HG02852 (cell line): ENCODE measurements at regions not wholly inside any gene's neighbourhood (a gene's known extent, or its start where the extent isn't known, plus 50 kb on each side); places are given as distances from the start of the nearest gene placed in this dataset.
"Not testable (repeated sequence)": the region's sequence is repeated elsewhere in the genome, so short reads cannot be mapped to it uniquely, and the experiment has no call there.

Experiments
- ATAC-seq: cut with Tn5 transposase; IDR thresholded peaks from one replicate; pipeline ENCODE4 v1.9.1; 2021; ENCODE audit warnings: mild to moderate bottlenecking, moderate library complexity; ENCODE audit not compliant: unreplicated experiment

GRCh38 chr6:81625216-81625615 is 127.3 kb downstream of the TENT5A start:
- no peak for ATAC-seq

GRCh38 chr6:81624453-81624852 is 128.0 kb downstream of the TENT5A start:
- no peak for ATAC-seq

DNA sequence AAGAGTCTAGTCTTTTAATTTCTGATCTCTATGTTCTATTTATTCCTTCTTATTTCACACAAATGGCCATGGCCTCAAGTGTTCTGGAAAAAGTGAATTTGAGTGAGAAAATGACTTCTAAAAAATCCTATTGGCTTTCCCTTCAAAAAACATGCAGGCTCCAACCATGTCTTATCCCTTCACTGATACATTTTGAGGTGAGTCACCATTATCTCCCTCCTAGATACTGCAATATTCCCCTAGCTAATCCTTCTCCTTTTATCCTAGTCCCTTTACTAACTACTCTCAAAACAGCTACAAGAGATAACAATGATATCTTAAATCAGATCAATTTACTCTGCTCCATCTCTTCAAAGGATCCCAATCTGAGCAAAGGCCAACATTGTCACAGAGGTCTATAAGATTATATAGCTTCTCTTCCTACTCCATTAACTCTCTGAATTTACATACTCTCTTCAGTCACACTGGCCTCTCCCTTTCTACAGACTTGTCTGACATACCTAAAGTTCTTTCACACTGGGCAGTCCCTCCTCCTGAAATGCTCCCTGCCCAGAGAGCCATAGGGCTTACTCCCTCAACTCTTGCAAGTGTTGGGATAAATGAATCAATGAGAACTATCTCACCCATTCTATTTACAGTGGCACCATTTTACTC is 129.2 kb downstream of the TENT5A start:
- ATAC-seq, result no peak

GRCh38 chr6:81621816-81622395 is 130.6 kb downstream of the TENT5A start:
- no peak for ATAC-seq

- no peak for ATAC-seq
Measured at GRCh38 chr6:81614292-81614691, 138.2 kb downstream of the TENT5A start.

DNA sequence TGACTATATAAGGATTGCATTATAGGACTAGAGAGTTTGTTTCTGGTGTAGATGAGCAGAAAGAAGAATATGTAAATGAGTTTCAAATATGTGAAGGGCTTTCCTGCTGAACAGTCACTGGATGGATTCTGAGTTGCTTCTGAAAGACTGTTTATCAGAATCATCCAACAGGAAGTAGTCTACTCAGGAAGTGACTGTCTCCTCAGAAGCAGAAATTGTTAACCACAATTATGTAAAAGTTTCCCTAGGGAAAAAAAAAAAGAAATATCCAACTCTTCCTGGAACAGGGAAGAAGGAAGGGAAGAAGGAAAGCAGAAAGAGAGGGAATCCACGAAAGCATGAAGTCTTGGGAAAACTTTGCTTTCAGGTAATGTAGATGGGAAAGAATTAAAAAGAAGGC is 138.9 kb downstream of the TENT5A start:
- ATAC-seq, result no peak

DNA sequence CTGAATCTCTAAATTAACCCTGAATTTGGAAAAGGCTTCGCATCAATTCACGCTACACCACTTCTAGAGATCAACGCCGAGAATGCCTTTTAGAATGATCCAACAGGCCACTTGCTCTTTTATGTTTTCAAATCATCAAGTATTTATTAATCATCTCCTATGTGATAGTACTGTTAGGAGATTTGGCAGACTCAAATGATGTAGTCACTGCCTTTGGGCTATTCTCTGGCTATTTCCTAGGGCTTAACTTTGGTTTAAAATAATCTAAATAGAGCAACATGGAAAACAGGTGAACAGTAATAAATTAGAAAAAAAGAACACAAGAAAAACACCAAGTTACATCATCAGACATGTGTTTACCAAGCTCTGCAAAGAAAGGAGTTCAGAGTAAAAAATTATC is 140.3 kb downstream of the TENT5A start:
- no peak for ATAC-seq

DNA sequence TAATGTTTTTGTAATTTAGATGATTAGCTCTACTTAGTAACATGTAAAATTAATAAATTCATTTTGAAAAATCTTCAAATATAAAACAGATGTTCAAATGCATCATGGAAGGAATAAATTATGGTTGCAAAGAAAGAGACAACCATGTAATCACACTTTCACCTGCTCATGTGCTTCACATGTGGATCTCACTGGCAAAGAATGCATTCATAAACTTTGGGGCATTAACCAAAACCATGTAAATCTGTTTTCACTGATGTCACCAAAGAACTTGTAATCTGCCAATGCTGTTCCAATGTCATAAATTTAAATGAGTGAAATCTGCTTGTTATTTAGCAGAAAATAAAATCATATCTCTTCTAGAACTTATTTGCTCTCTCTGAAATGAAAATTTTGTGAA is 142.7 kb downstream of the TENT5A start:
- ATAC-seq, result no peak

GRCh38 chr6:81608776-81609175 is 143.7 kb downstream of the TENT5A start:
- no peak for ATAC-seq

GRCh38 chr6:81606965-81607381 is 145.5 kb downstream of the TENT5A start:
- no peak for ATAC-seq

DNA sequence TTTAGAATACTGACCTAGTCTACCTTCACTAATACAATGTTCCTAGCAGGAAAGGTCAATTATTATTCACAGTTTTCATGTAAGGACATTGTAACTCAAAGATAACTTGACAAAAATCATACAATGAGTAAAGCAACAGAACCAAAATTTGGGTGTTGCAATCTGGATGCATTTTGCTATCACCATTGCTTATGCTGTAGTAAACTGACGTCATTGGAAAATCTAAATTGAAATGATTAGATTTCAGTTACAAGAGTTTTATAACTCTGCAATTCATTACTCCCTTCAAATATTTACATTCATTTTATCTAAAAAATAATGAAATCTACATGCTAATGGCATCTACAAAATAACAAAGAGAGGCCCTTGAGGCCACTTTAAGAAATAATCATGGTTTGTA is 147.0 kb downstream of the TENT5A start:
- ATAC-seq, result no peak

GRCh38 chr6:81601918-81602317 is 150.6 kb downstream of the TENT5A start:
- ATAC-seq, result no peak

DNA sequence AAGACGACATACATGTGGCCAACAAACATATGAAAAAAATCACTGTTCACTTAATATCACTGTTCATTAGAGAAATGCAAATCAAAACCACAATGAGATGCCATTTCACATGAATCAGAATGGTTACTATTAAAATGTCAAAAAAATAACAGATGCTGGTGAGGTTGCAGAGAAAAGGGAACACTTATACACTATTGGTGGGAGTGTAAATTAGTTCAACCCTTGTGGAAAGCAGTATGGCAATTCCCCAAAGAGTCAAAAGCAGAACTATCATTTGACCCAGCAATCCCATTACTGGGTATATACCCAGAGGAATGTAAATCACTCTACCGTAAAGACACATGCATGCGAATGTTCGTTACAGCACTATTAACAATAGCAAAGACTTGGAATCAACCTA is 152.0 kb downstream of the TENT5A start:
- ATAC-seq, result not testable (repeated sequence)

DNA sequence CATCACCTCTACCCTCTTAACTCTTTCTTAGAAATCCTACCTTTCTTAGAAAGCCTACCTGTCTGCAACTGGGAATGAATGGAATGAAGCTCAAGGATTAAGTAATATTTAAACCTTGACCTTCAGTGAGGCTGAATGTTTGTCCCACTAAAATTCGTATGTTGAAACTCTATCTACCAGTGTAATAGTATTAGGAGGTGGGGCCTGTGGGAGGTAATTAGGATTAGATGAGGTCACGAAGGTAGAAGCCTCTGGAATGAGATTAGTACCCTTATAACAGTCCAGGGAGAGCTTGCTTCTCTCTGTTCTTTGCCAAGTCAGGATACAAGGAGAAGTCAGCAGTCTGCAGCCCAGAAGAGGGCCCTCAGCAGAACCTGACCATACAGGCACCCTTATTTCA is 158.0 kb downstream of the TENT5A start:
- no peak for ATAC-seq

GRCh38 chr6:81590314-81590691 is 162.2 kb downstream of the TENT5A start:
- ATAC-seq, result no peak

- no peak for ATAC-seq
Measured at GRCh38 chr6:81589465-81590313, 162.8 kb downstream of the TENT5A start.

GRCh38 chr6:81585686-81586085 is 166.8 kb downstream of the TENT5A start:
- not testable (repeated sequence) for ATAC-seq

DNA sequence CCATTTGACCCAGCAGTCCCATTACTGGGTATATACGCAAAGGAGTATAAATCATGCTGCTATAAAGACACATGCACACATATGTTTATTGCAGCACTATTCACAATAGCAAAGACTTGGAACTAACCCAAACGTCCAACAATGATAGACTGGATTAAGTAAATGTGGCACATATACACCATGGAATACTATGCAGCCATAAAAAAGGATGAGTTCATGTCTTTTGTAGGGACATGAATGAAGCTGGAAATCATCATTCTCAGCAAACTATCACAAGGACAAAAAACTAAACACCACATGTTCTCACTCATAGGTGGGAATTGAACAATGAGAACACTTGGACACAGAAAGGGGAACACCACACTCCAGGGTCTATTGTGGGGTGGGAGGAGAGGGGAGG is 168.3 kb downstream of the TENT5A start:
- ATAC-seq, result not testable (repeated sequence)

DNA sequence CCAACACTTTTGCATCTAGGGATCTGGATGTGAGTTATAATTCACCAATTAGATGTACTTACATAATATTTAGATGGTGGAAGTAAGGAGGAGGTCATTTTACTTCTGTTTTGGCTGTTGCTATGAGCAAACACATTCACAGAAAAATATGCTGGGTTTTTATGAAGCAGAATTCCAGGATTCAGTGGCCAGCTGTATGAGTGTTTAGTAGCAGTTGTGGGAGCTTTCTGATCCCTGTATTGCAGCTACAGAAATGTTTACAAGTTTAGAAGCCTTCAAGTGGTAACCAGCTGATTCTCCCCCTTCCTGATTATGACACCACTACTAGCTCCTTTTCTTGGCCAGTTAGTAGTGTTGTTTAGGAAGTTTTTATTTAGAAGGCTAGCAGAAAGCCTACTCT is 177.0 kb downstream of the TENT5A start:
- ATAC-seq, result no peak

DNA sequence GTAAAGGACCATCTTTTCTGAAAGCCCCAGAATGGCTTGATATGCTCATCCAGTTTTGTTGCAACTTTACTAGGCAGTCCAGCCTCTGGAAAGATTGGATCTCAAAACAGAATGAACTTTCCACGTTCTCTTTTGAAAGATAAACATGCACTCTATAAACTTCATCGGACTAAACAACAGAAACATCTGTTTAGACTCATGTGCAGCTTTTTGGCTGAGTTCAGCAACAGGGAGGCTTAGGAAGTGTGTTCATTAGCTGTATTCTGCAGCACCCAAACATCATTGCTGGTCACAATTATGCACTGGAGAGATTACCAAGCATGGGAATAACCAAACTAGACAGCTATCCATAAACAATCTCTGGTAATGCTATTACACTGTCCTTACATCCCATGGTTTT is 180.5 kb downstream of the TENT5A start:
- ATAC-seq, result no peak

- no peak for ATAC-seq
Measured at GRCh38 chr6:81570681-81571080, 181.8 kb downstream of the TENT5A start.

- ATAC-seq, result no peak
Measured at GRCh38 chr6:81568973-81569372, 183.5 kb downstream of the TENT5A start.
